ENCODE measurements at regions not wholly inside any gene's neighbourhood (a gene's known extent, or its start where the extent isn't known, plus 50 kb on each side); places are given as distances from the start of the nearest gene placed in this dataset.

- TF ChIP-seq CREB5 (CRISPR knock-in tag; IDR thresholded peaks at IDR 0.05; ENCODE audit: low read depth): no peak
- no peak for TF ChIP-seq PPARA (CRISPR knock-in tag; IDR thresholded peaks at IDR 0.05; ENCODE audit: borderline replicate concordance)
- no peak for TF ChIP-seq CSDC2 (CRISPR knock-in tag; IDR thresholded peaks at IDR 0.05)
- TF ChIP-seq RARB (CRISPR knock-in tag; IDR thresholded peaks at IDR 0.05): no peak
- TF ChIP-seq ZFP30 (CRISPR knock-in tag; IDR thresholded peaks at IDR 0.05): no peak
- TF ChIP-seq GLIS3 (CRISPR knock-in tag; IDR thresholded peaks at IDR 0.05): no peak
- no peak for TF ChIP-seq PATZ1 (CRISPR knock-in tag; IDR thresholded peaks at IDR 0.05; ENCODE audit: borderline replicate concordance)
- TF ChIP-seq ARNTL (CRISPR knock-in tag; IDR thresholded peaks at IDR 0.05; ENCODE audit: borderline replicate concordance, low read depth): no peak
- TF ChIP-seq TCF4 (CRISPR knock-in tag; IDR thresholded peaks at IDR 0.05; ENCODE audit: borderline replicate concordance): no peak
- TF ChIP-seq ZNF565 (CRISPR knock-in tag; conservative IDR thresholded peaks at IDR 0.05; ENCODE audit: low read depth): no peak
- no peak for TF ChIP-seq TSHZ2 (CRISPR knock-in tag; IDR thresholded peaks at IDR 0.05)
- TF ChIP-seq ZNF8 (CRISPR knock-in tag; IDR thresholded peaks at IDR 0.05): no peak
These were observed 108.9 kb downstream of the FOXD1 start for GRCh38 chr5:73339711-73340110.
